IPS DF 4.7 (cell line): ENCODE measurements at regions not wholly inside any gene's neighbourhood (a gene's known extent, or its start where the extent isn't known, plus 50 kb on each side); places are given as distances from the start of the nearest gene placed in this dataset.
"Not testable (repeated sequence)": the region's sequence is repeated elsewhere in the genome, so short reads cannot be mapped to it uniquely, and the experiment has no call there.

Experiments used
- DNase-seq: peaks from one replicate; pipeline ENCODE4 v3.0.0-alpha.2; 2013; ENCODE audit warnings: low spot score; ENCODE audit errors: extremely low read depth

DNA sequence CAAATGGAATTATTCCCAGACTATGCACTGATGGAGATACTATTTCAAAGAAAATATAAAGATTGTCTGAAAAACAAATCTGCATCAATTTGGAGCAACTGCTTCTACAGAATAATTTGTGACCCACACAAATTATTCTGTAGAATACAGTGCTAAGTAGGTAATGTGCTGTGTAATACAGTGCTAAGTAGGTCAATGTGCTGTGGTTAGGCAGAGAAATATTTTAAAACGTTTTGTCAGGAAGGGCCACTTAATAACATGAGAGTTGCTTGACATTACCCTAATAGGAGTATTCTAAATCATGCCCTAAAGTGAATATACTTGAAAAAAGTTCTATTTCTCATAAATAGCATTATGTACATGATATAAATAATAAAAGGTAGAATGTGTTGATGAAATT, 116.5 kb upstream of the KCND2 start:
- DNase-seq = no peak

DNA sequence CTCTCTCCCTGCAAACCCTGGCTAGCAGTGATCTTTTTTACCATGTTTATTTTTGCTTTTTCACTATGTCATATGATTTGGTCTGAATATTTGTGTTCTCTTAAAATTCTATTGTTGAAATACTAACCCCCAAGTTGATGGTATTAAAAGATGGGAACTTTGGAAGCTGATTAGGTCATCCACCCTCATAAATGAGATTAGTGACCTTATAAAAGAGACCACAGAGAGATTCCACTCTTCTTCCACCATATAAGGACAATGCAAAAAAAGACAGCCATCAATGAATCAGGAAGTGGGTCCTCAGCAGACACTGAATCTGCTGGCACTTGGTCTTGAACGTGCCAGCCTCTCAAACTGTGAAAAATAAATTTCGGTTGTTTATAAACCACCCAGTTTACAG, 112.8 kb upstream of the KCND2 start:
- DNase-seq = no peak

DNA sequence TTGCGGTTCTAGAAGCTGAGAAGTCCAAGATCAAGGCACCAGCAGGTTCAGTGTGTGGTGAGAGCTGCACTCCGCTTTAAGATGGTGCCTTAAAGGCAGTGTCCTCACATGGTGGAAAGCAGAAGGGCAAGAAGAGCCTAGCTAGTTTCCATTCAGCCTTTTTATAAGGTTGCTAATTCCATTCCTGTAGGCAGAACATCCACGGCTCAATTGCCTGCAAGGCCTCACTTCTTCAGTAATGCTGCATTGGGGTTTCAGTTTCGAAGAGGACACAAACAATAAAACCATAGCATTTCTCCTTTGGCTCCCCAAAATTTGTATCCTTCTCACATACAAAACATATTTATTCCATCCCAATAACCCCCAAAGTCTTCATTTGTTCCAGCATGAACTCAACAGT, 109.5 kb upstream of the KCND2 start:
- no peak for DNase-seq

DNA sequence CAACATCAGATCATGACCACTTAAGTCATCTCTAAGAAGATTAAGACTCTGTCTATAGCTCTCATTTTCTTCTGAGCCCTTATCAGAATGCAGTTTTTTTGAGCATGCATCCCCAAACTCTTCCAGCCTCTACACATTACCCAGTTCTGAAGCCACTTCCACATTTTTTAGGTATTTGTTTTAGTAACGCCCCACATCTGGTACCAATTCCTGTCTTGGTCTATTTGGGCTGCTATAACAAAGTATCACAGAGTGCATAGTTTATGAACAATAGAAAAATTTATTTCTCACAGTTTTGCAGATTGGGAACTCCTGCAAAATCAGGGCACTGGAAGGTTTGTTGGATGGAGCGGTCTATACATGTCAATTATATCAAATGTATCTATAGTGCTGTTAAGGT, 107.7 kb upstream of the KCND2 start:
- DNase-seq = no peak

DNA sequence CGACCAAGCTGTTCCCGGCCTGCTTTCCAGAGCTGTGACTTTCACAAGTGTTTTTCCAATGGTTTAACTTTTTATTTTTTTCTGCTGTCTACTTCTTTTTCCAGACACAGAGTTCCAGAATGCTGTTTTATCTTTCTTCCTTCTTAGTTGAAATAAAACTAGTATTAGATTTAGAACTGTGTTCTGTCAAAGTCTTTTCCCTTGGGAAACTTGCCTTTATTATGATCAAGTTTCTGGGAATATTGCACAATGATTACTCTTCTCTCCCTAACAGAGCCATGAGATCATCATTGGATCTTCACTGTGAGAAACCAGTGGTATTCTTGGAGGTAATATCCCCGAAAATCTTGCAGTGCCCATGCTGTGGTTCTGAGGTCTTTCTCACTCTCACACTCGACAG, 104.9 kb upstream of the KCND2 start:
- DNase-seq = no peak

DNA sequence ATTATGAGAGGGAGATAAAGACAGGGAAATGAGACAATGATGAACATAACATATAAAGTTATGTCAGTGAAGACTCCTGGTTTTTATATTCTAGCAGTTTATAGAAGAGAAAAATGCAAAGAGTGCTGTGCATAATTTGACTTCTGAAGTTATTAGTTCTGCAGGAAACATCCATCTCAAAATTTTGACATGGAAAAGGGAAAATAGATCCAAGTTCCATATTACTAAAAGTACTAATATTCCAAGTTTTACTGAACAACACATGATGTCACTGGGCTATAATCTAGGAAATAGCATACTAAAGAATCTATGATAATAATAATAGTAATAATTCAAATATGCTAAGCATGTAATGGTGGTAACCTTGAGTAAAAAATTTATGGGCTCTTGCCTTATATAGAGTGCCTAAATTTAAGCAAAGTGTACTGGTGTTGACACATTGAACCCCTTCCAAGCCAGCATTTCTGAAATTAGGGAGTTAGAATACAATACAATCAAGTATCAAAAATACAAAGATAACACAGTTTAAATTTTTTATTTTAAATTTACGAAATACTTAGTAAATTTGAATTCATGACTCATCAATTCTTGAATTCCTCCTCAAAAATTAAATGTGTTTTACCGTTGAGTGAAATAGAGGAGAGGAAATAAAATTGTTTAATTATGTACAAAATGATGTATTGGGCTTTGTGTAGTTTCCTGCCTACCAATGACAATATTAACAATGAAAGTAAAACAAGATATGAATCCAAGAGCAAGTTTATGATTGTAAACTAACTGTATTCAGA, 102.8 kb upstream of the KCND2 start:
- DNase-seq = no peak

DNA sequence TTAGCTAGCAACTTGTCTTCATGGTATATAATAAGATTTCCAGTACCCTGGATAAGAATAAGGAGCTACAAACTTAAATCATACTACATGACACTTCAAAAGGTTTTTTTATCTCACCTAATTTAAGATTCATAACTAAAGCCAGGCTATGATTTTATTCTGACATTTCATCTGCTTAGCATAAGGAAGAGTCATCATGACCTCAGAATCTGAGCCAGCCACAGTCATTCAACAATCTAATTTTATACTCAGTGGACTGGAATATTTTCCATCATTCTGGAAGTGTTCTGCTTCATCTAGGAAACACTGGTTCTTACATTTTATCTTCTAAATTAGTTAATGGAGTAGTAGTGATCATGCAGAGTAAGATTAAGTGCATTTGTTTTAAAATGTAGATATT, 102.1 kb upstream of the KCND2 start:
- DNase-seq = no peak

DNA sequence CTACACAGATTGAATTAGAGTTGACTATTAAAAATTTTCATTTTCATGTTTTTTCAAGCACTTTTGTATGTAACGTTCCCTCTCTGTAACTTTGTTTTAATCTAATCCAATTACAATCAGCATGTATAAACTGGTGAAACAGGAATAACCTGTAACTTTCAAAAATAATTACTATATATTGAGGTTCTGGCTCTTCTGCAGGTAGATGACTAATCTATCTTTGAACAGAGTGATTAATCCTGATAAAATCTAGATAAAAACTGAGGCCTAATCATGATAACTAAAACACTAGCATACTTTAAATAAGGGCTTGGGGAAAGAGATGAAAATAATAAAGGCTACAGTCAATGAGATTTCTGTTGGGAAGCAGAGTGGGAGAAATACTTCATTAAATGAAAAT, 101.6 kb upstream of the KCND2 start:
- no peak for DNase-seq

DNA sequence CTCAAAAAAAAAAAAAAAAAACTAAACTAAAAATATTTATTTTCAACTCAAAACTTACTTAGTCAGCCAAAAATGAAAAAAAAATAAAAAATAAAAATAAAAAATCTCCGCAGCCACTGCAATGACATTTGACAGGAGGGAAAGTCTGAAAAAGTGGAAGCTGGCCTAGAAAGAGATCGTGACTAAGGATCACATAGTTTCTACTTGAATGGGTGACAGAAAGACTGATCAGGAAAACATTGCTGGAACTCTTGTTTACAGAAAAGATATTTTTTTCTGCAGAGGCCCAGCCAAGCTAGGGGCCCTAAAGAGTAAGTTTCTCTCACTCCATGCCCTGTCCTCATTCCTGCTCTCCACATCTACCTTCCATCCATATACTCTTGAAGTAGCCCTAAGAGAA, 92.8 kb upstream of the KCND2 start:
- DNase-seq = no peak

DNA sequence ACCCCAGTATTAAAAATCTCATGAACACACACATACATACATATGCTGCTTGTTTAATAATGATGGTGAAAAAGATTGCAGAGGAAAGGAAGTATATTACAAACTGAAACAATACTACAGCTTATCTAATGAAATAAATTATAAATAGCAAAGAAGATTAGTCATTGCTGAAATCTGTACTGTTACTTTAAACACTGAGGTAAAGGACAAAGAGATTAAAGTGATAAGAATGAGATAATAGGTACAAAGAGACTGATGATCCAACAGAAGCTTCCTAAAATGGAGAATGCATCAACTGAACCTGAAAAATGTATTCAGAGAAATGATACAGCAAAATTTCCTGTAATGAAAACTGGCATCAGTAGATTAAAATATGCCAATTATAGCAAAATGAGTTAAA, 91.5 kb upstream of the KCND2 start:
- DNase-seq = no peak

DNA sequence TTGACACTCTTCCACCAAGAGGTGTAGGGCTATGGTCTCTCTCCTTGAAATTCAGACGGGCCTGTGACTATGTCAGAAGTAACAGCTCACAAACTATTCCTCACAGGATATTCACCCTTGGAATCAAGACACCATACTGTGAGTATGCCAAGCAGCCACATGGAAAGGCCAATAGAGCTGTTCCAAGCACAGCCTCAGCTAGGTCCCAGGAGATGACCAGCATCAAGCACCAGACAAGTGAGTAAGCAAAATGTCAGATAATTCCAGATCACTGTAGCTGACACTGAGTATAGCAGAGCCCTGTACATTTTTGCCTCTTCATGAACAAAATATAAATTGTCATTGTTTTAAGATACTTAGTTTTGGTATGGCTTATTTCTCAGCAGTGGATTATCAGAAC, 88.1 kb upstream of the KCND2 start:
- no peak for DNase-seq

DNA sequence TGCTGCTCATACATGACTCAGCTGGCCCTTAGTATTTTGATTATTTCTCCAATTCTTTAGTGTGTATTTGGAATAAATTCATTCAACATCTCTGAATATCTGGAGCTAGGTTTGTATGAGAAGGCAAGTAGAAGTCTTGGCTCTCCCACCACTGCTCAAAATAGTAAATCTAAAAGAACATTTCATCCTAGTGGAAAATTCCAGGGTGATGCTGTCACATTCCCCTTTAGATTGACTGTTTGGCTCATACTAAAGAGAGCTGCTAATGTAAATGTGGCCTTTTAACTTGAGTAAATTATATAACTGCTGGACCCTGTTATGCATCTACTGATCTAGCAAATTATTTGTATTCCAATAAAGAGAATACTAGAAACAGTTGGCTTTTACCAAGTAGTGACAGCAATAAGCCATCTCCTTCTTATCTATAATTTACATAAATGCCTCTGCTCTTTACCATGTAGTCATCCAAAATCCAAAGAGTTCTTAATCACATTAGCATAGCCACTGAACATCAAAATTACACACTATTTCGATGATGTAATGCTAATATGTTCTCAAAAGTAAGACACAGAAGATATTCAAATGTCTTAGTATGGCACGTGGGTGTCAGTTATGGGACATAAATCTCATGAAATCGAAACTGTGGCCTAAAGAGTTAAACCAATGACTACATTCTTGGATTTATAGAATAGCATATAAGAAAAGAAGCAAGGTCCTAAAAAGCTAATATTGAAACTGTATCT, 86.9 kb upstream of the KCND2 start:
- no peak for DNase-seq

DNA sequence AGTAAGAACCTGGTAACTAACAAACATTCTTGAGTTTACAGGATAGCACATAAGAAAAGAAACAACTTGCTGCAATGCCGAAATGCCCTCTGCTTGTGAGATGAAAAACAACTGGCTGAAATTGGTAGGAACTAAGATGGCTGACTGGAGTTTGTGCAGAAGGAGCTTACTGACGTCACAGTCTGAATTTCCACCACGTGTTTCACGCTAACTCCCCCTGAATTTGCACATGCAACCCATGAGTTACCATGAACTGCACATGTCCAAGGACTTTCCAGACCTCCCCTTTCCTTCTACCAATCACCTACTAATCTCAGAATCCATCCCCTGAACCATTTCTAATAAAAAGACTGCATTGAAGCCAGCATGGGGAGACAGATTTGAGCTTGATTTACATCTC, 86.3 kb upstream of the KCND2 start:
- no peak for DNase-seq

DNA sequence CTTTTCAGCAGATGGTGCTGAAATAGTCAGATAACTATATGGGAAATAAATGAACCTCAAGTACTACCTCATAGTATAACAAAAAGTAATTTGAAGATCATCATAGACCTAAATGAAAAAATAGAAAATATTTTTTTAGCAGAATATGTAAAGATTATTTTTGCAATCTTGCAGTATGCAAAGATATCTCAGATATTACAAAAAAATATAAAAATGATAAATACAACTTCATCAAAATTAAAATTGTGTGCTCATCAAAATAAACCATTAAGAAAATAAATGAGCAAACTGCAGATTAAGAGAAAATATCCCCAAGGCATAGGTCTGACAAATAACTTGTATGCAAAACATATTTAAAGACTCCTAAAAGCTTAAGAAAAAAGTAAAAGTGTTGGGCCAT, 83.4 kb upstream of the KCND2 start:
- no peak for DNase-seq

DNA sequence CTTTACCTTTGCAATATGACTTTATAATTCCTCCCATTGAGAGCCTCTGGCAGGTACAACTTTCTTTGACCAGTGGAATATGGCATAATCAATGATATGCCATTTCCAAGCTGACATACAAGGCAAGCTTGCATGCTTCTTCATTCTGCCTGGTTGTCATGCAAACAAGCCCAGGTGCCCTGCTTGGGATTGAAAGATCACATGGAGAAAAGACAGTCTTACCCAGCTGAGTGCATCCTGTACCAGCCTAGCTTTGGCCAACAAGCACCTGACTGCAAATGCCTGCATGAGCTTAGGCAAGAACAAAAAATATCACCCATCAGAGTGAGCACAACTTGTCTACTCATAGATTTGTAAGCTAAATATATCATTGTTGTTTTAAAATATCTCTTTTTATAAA, 82.9 kb upstream of the KCND2 start:
- peak; percentile 7 for DNase-seq

DNA sequence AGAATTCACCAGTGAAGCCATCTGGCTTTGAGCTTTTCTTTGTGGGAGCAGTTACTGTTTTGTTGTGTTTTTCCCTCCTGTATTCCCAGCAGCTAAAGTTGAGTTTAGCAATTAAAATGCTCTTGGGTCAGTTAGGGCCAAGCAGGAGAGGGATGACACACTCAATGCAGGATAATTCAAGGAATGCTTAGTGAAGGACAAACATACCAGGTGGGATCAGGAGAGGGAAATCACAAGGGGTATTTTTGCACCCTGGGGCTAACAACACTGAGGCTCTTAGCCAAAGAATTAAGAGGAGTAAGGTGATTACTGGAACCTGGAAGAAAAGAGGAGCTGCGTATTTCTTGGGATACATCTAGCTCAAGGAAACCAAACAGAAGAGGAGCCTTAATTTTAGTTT, 82.4 kb upstream of the KCND2 start:
- DNase-seq = peak; percentile 14

DNA sequence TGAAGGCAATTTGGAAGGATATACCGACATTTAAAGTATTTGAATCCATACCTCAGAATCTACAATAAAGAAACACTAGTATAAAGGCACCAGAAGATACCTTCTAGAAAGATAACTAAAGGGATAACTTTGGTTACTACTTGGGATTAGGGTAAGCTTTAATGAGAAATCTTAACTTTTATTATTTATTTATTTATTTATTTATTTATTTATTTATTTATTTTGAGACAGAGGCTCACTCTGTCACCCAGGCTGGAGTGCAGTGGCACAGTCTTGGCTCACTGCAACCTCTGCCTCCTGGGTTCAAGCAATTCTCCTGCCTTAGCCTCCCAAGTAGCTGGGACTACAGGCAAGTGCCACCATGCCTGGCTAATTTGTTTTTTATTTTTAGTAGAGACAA, 81.6 kb upstream of the KCND2 start:
- not testable (repeated sequence) for DNase-seq

DNA sequence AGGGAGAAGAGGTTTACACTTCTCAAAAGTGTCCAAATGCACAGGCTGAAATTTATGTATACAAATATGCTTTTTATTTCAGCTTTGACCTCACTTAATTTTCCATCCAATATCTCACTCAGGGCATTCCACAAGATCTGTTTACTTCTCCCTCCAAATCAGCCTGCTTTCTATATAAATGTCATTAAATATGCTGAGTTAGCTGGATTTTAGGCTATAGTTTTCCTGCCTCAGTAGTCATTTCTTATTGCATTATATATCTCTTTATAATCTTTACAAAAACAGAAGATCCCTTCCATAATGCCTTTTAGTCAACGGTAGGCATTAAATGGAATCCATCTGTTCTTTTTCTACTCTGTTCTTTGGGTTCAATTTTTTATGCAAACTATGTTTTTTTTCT, 71.7 kb upstream of the KCND2 start:
- no peak for DNase-seq

DNA sequence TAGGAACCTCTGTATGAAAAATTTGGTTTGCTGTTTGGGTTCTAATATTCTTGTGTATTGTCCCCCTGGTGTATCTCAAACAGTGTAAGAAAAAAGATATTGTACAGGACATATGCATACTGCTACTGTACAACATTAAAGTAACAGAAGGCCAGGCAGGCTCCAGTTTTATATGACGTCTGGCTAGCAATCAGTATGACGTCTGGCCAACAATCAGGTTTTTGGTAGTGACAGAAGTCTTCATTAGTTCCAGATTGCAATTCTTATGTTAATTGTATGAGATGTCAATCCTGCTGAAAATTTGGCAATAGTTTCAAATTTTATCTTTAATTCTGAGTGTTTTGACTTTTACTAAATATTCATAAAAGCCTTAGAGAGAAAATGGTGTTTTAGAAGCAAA, 67.9 kb upstream of the KCND2 start:
- no peak for DNase-seq

DNA sequence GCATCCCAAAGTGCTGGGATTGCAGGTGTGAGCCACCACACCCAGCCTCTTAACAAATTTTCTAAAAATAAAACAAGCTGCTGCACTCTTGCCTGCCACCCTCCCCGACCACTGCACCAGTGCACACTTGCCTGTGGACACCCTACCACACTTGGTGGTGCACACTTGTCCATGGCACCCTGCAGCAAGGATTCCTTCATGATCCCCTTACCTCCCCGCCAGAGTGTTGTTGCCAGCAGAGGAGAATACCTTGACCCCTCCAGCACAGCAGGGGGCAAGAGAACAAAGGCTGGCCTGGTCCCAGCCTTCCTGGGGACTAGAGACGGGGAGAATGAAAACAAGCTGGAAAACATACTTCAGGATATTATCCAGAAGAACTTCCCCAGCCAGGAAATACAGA, 65.9 kb upstream of the KCND2 start:
- no peak for DNase-seq

DNA sequence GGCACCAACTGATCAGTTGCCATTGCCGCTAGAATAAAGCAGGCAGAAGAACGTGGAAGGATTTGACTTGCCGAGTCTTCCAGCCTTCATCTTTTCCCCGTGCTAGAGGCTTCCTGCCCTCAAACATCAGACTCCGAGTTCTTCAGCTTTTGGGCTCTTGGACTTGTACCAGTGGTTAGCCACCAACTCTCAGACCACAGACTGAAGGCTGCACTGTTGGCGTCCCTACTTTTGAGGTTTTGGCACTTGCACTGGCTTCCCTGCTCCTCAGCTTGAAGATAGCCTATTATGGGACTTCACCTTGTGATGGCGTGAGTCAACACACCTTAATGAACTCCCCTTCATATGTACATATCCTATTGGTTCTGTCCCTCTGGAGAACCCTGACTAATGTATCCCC, 57.3 kb upstream of the KCND2 start:
- DNase-seq = no peak

DNA sequence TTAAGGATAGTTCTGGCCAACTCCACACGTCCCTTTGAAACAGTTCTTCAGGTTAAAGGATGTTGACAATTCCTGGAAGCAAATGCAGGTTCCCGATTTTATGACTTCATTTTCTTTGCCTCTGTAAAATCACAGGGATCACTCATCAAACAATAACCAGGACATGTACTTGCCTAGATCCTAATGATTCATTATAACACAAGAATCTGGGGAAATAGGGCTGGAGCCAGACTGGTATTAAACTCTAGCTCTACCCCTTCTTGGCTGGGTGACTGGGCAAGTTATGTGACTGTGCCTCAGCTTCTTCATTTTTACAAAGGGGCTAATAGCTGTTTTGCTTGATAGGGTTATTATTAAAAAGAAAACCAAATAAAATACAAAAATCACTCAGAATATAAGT, 56.0 kb upstream of the KCND2 start:
- DNase-seq = no peak

DNA sequence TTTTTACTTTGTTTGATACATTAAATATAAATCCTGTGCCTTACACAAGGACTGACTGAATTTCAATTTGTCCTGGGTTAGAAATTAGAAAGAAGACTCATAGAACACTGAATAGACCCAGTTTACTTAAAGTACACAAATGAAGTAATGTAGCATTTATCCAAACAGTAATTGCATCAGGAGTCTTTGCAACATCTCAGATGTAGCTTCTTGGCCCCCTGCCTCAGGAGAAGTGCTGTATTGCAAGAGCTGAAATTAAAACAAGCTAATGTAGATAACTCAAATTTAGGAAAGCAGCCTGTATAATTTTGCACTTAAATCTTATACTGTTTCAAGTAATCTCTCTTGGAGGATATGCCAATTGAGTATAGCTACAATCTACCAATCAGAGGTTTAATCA, 54.3 kb upstream of the KCND2 start:
- DNase-seq = no peak
